DMS79 treated with DMSO at 0.1 percent for 48 hours (cell line): ENCODE measurements at regions not wholly inside any gene's neighbourhood (a gene's known extent, or its start where the extent isn't known, plus 50 kb on each side); places are given as distances from the start of the nearest gene placed in this dataset.
"Not testable (repeated sequence)": the region's sequence is repeated elsewhere in the genome, so short reads cannot be mapped to it uniquely, and the experiment has no call there.

Experiments used
- DNase-seq: peaks from one replicate; lab custom pipeline; 2025; lab: John Stamatoyannopoulos, UW

DNA sequence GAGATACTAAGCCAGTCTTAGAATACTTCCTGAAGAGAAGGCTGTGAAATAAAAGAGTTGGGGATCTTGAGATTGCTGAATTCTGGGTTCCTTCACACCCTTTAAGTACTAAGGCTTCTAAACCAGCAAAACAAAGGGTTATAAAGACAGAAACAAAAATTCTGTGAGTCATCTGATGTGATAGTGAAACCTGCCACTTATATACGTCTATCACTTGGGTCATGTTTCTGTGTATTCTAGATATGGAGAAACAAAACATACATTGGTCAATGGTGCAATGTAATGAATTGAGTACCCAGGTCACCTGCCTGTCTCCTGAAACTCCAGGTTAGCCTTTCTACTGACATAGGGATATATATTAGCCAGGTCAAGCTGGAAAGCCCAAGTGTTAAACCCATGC is 319.3 kb upstream of the GRAMD2B start:
- DNase-seq = no peak

DNA sequence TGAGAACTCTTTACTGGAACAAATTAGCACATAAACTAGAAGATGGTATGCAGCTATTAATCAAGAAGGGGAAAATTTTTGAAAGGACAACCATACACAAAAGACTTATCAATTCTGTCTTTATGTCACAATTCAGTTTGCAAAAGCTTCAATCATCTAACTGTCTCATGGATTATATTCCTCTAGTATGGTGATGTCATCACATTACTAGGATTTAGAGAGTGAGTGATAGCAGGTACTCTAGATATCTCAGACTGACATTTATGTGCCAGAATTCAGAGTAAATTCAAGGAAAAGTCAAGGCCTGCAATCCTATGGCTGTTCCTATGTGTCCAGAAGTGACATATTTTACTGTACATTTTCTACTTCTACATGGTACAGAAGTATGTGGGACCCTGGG is 318.9 kb upstream of the GRAMD2B start:
- DNase-seq = no peak

DNA sequence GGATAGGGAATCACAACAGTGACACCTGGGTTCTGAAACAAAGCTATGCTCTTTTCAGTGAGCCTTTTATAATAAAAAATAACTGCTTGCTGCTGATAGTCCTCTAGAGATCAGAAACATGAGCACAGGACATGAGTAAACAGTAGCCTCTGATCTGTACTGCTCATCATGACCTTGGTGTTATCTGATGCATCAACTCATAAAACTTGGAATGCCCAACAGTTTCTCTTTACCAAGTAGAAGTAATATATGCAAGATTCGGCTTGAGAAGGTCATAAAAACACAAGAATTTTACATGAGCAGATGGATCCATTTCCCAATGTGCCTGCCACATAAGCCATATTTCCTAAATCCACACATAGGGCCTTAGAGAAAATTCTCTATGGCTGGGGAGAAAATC is 318.3 kb upstream of the GRAMD2B start:
- no peak for DNase-seq

DNA sequence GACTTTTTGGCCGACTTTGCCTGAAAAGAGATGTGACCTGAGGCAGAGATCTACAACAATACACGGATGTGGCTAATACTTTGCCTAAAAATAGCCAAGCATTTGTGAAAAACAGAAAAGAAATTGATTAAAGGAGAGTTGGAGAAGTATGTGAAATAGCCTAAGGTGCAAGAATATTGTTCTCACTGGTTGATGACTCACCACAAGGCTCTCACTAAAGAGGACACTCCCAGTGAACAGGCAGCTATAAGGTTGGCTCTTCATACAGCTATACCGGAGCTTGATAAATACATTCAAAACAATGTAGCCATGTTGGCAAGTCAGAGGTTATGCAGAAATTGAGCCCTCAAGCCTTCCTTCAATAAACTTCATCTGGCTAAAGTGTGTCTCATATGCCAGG is 317.2 kb upstream of the GRAMD2B start:
- DNase-seq = no peak

DNA sequence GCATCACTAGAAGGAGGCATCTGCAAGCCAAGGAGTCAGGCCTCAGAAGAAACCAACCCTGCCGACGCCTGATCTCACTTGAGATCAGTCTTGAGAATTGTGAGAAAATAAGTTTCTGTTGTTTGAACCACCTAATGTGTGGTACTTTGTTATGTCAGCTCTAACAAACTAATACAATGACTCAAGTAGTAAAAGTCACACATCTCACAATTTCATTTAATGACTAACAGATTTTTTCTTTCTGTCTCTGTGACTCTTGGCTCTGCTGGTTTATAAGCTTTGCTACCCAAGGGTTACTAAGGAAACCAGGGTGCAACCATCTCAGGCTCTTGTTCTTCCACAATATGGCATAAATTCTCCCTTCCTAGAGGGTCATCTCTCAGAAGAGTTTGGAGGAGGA is 315.8 kb upstream of the GRAMD2B start:
- DNase-seq = no peak

DNA sequence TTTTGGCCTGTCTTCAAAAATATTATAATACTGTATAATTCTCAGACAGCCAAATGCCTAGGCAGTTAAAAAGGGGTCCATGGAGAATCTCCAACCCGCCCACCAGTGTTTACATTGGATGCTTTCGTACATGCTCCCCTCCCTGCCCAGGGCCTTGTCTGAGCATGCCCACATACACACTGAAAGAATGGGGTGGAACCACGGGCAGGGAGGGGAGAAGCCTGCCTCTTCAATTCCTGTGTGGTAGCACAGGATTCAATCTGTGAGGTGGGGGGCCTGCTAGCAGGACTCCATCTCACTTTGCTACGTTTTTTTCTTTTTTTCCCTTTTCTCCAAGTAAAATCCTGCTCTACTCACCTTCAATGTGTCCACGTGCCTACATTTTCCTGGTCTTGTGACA is 314.7 kb upstream of the GRAMD2B start:
- DNase-seq = no peak

DNA sequence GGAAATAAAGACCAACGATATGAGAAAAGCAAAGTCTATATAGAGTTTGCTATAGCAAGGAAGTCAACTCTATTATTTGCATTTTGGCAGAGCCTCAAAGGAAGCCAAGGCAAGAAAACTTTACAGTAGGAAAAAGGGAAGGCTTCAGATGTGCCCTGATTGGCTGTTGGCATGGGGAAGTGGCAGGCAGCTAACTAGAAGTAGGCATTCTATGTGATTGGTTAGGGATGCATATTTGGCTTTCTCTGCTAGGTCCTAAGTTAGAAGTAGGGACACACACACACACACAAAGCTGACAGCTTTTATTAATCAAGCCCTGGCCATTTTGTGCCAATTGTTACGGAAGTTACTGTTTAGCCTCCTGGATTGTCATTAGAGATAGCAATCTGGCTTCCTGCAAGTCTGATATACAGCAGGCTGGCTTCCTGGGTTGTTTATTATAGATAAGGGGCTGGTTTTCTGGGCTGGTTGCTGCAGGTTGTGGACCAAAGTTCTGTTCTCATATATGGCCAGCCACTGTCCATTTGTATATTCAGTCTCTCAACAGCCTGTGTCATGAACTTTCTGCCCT is 308.1 kb upstream of the GRAMD2B start:
- DNase-seq = no peak

DNA sequence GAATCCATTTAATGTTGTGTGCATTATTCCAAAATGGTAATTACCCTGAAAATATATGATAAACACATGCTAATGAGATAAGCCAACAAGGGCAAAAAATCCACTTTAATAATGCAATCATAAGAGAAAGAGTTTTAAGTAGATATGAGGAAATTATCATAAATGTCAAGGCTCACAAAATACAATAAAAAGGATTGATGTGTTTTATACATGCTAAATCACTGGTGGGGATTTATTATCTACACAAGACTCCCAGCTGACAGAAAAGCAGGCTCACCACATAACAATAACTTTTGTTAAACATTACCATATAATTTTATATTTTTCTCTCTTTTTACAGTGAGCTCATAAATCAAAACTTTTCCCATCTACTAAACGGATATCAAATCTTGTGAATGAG is 306.2 kb upstream of the GRAMD2B start:
- DNase-seq = no peak

DNA sequence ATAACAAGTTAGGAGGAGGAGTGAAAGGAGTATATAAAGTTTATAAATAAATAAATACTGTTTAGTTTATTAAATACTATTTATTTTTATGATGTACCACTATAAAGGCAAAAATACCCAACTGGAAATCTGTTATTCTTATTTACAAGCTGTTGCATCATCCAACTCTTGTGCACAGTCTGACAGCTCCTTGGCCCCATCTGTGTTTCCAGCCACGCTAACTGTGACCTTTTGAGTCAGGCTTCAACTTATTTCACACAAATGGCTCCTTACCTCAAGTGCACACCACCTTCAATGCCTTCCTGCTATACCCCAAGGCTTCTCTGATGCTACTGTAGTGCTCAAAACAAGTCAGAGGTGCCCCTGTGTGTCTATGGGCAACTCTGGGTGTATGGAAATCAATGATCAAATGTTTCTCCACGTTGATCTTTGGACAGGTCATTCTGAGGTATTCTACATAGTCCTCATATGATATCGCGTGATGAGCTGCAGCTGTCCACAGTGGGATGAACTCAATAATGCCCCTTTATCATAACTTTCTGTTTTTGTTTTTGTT is 303.2 kb upstream of the GRAMD2B start:
- no peak for DNase-seq

DNA sequence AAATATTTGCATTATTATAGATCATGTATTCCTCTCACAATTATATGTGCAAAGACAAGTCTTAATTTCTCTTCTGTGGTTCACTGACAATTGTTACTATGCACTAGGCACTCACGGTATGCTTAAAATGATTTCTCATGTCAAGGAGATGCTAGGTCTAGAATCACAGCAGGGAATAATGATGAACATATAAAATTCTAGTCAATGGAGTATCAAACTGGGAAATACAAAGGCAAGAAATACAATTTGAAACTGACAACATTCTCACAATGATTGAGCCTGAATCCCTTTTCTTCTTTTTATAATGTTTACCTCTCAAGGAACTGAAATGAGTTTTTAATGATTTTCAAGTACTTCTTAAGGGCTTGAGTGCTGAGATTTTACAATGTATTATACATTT is 302.3 kb upstream of the GRAMD2B start:
- peak; percentile 79 for DNase-seq

DNA sequence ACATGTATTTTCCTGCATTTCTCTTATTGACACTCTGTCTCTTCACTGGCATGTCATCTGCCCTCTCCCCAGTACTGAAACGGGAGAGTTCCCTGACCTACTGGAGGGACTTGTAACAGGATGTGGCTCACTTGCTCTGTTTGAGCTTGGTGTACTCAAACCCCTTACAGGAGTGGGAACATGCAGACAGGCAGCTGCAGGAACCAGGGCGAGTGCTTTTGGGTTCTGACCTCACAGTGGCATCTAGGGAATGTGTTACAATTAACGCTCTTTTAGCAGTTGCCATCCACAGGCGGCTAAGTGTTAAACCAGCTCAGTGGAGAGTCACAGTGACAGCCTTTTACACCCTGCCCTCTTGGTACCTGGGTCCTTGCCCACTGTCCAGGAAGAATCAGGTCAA is 300.3 kb upstream of the GRAMD2B start:
- no peak for DNase-seq

DNA sequence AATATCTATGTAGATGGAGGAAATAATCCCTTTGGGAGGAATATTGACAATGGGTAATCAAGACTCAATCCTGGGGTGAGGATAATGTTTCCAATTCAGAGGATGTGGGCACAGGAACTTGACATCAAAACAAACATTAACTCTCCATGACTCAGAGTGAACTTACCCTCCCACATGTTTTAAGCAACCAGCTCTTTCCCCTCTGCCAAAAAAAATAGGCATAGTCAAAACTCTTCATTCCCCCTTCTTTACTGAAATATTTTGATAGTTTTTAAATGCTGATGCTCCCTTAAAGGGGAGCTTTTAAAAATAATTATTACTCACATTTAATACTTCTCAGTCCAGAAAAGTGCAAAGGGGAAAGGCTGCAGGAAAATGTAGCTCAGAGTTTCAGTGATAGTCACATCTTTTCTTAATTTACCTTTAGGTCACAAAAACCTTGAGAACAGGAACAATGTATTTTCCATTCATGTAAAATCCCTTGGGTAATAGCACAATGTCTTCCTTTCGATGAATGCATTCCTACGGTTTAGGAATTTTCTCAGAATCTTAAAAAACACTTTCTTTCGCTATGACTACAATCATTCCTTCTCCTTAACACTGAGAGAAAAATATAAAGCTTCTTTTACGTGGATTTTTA is 298.4 kb upstream of the GRAMD2B start:
- DNase-seq = no peak

DNA sequence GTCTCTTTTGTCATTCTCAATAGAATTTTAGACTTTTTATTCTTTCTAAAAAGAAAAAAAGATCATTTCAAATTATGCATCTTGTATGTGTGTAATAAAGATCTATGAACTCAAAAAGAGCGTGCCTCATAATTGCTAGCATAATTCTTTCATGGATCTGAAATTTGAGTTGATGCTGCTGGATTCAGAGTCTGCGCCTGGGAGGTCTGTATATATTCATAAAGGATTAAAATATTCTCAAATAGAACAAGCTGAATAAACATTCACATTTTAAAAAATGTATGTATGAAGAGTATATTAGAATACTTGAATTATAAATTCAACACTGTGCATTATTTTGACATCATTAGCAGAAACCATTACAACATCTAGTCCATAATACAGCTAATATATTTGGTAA is 297.8 kb upstream of the GRAMD2B start:
- no peak for DNase-seq

DNA sequence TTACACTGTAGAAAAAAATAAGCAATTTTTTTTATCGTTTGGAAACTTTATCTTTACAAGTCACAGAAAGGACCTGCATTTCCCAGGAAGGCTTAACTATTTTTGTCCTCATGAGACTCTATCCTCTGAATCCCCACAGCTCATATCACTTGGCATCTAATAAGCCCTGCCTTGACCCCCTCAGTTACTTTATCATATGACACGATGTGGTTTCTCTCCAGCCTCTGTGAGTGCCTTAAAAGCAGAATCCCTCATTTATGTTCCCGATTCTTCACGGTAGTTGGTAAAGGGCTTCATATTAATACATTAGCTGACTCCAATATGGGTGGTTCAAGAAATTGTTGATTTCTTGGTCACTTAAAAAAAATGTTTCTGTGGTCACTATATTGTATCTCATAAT is 296.6 kb upstream of the GRAMD2B start:
- DNase-seq = no peak

DNA sequence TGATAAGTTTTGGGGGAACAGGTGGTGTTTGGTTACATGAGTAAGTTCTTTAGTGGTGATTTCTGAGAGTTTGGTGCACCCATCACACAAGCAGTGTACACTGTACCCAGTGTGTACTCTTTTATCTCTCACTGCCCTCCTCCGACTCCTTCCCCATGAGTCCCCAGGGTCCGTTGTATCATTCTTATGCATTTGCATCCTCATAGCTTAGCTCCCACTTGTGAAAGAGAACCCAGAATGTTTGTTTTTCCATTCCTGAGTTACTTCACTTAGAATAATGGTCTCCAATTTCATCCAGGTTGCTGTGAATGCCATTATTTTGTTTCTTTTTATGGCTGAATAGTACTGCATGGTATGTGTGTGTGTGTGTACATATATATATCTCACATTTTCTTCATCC is 295.8 kb upstream of the GRAMD2B start:
- DNase-seq = not testable (repeated sequence)

DNA sequence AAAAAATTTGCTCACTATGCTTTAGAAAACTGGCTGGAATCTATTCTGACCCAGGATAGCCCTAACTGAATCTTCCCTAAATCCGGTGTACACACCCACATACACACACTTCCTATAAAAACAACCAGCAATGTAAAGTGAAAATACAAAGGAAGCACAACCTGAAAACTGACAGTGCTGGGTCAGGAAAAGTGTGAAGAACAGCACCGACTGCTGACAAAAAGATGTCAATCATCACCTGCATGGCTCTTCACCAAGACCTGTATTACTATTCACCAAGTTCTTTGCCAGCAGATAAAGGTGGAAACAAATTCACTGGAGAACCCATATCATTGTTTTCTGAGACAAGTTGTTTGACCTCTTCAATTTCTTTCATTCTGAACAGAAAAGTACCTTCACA is 293.8 kb upstream of the GRAMD2B start:
- no peak for DNase-seq

DNA sequence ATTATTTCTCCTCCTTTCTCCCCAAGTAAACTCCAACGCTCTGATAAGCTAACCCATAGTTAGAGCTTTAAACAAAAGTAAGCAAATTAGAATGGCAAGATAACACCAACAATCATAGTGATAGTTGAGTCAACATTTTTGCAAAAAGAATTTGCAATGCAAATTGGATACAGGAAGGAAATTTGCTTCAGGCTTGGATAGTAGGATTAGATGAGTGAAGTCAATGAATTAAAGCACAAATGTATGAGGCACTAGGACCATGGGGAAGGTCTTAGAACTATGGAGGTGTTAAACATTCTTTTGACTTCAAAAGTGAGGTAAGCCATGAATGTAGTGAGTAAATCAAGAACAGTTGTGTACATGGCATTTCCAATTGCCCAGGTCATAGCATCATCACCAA is 289.8 kb upstream of the GRAMD2B start:
- no peak for DNase-seq

DNA sequence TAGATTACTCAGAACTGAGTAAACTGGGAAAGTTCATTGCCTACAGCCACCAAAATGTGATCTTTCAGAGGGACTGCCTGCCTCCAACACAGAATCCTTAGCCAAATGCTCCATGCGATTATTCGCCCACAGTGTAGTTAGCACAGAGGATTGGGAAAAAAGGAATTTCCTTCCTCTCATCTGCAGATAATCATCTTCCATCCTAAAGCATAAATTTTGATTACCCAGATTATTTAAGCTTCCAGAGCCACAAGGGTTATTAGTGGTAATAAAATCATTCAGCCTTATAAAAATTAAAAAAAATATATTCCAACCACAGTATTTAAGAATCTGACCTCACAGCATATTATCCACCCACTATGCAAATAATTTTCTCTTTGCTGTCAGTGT is 285.3 kb upstream of the GRAMD2B start:
- no peak for DNase-seq

DNA sequence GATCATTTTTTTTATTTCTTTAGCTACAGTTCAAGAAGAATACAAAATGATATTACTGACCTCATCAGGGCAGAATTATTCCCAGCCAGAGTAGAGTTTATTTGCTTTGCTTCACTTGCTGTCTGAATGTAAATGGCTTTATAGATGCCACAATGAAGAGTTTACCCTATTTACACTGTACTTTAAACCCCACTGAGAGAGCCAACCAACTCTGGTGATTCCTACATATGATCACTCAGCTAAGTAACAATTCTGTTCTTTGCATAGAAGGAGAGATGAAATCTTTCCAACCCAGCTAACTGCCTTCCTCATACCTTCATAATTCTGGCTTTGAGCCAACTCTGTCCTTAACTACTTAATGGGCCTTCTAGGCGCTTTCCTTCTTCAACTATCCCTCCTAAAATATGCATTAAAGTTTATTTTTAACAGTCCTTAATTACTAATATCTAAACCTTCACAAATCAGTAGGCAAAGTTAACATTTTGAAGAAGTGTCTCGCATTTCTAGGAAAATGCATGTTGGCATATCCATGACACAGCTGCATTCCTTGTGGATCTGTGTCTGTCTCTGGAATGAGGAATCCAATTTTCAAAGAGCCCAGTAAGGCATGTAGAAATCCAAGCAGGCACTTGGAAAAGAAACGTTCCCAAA is 284.8 kb upstream of the GRAMD2B start:
- peak; percentile 58 for DNase-seq

DNA sequence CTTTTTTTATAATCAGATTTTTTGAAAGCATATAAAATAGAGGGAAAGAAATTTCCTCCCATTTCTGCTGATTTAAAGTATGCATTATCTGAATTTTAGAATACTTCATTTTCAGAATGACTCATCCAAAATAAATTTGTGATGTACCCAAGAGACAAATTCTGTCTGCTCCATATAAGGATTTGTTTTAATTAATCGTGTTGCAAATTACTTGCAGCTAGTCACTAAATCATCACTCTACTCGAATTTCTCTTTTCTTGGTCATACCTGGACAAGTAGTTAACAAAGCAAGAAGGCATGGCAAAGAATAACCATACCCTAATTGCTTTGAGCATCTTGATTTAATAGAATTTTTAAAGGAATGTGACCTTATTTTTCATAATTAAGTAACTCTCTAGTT is 284.1 kb upstream of the GRAMD2B start:
- DNase-seq = no peak

DNA sequence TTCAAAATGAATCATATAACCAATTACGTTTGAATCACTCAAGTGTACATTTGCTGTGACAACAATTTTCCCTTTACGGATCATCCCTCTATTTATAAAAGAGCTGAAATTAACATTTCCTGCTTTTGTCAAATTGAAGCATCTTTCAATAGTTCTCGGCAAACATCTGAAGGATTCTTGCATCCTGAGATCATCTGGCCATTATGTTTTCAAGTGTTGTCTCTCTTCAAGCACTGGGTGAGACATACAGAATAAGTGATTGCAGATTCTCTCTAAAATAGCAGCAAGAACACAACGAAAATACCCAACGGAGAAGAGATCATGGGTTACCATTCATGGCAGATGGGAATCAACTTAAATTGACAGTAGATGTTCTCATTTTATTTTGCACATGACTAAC is 283.4 kb upstream of the GRAMD2B start:
- no peak for DNase-seq

DNA sequence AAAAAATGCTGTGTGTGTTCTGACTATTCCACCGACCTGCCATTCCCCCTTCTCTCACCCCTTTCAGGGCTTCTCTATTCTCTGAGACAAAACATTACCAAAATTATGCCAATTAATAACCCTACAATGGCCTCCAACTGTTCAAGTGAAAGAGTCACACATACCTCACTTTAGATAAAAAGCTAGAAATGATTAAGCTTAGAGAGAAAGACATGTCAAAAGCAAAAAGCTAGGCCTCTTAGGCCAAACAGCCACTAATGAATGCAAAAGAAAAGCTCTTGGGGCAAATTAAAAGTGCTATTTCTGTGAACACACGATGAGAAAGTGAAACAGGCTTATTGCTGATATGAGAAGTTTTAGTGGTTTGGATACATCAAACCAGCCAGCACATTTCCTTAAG is 279.6 kb upstream of the GRAMD2B start:
- DNase-seq = no peak

DNA sequence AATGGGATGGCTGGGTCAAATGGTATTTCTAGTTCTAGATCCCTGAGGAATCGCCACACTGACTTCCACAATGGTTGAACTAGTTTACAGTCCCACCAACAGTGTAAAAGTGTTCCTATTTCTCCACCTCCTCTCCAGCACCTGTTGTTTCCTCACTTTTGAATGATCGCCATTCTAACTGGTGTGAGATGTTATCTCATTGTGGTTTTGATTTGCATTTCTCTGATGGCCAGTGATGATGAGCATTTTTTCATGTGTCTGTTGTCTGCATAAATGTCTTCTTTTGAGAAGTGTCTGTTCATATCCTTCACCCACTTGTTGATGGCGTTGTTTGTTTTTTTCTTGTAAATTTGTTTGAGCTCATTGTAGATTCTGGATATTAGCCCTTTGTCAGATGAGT is 272.9 kb upstream of the GRAMD2B start:
- not testable (repeated sequence) for DNase-seq

DNA sequence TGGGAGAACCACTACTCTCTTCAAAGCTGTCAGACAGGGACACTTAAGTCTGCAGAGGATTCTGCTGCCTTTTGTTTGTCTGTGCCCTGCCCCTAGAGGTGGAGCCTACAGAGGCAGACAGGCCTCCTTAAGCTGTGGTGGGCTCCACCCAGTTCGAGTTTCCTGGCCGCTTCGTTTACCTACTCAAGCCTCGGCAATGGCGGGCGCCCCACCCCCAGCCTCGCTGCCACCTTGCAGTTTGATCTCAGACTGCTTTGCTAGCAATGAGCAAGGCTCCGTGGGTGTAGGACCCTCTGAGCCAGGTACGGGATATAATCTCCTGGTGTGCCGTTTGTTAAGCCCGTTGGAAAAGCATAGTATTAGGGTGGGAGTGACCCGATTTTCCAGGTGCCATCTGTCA is 267.9 kb upstream of the GRAMD2B start:
- not testable (repeated sequence) for DNase-seq
